GM19463 (cell line): ENCODE measurements at regions not wholly inside any gene's neighbourhood (a gene's known extent, or its start where the extent isn't known, plus 50 kb on each side); places are given as distances from the start of the nearest gene placed in this dataset.

Experiments used
- ATAC-seq: cut with Tn5 transposase; IDR thresholded peaks from one replicate; pipeline ENCODE4 v1.9.1; 2021; ENCODE audit warnings: mild to moderate bottlenecking, moderate library complexity; ENCODE audit not compliant: unreplicated experiment

GRCh38 chr3:7897655-7898054 is 604.0 kb upstream of the LMCD1 start:
- no peak for ATAC-seq

- ATAC-seq = no peak
These were observed 588.3 kb upstream of the LMCD1 start for GRCh38 chr3:7913283-7913682.

GRCh38 chr3:7915356-7915755 is 586.3 kb upstream of the LMCD1 start:
- ATAC-seq = no peak

GRCh38 chr3:7917443-7918151 is 584.0 kb upstream of the LMCD1 start:
- no peak for ATAC-seq

- no peak for ATAC-seq
These were observed 581.4 kb upstream of the LMCD1 start for GRCh38 chr3:7920211-7920610.

- no peak for ATAC-seq
These were observed 577.4 kb upstream of the LMCD1 start for GRCh38 chr3:7924228-7924627.

GRCh38 chr3:7927015-7927414 is 574.6 kb upstream of the LMCD1 start:
- ATAC-seq = no peak

- no peak for ATAC-seq
These were observed 573.8 kb upstream of the LMCD1 start for GRCh38 chr3:7927864-7928263.

- ATAC-seq = no peak
These were observed 572.2 kb upstream of the LMCD1 start for GRCh38 chr3:7929319-7929889.

GRCh38 chr3:7934362-7934761 is 567.3 kb upstream of the LMCD1 start:
- ATAC-seq = no peak

GRCh38 chr3:7947930-7948329 is 553.7 kb upstream of the LMCD1 start:
- no peak for ATAC-seq

GRCh38 chr3:7950890-7951289 is 550.7 kb upstream of the LMCD1 start:
- ATAC-seq = no peak

GRCh38 chr3:7953449-7954014 is 548.1 kb upstream of the LMCD1 start:
- ATAC-seq = no peak

GRCh38 chr3:7957024-7957423 is 544.6 kb upstream of the LMCD1 start:
- ATAC-seq = no peak

- ATAC-seq = no peak
These were observed 542.5 kb upstream of the LMCD1 start for GRCh38 chr3:7959094-7959493.

GRCh38 chr3:7960601-7961000 is 541.0 kb upstream of the LMCD1 start:
- no peak for ATAC-seq

GRCh38 chr3:7962301-7962700 is 539.3 kb upstream of the LMCD1 start:
- ATAC-seq = no peak

GRCh38 chr3:7964899-7965298 is 536.7 kb upstream of the LMCD1 start:
- no peak for ATAC-seq

GRCh38 chr3:7973006-7973405 is 528.6 kb upstream of the LMCD1 start:
- ATAC-seq = no peak

- ATAC-seq = peak; percentile 52
These were observed 524.2 kb upstream of the LMCD1 start for GRCh38 chr3:7977245-7978086.

- ATAC-seq = peak; percentile 23
These were observed 523.6 kb upstream of the LMCD1 start for GRCh38 chr3:7978087-7978422.

- ATAC-seq = no peak
These were observed 519.5 kb upstream of the LMCD1 start for GRCh38 chr3:7982126-7982525.
